NCI-H446 treated with DMSO at 0.1 percent for 48 hours (cell line): ENCODE measurements at regions not wholly inside any gene's neighbourhood (a gene's known extent, or its start where the extent isn't known, plus 50 kb on each side); places are given as distances from the start of the nearest gene placed in this dataset.

ENCODE experiments used
- DNase-seq: peaks from one replicate; lab custom pipeline; 2025; lab: John Stamatoyannopoulos, UW

- DNase-seq = no peak
These were observed 205.4 kb upstream of the SNX19 start for GRCh38 chr11:131121426-131122333.

- DNase-seq = no peak
These were observed 206.2 kb upstream of the SNX19 start for GRCh38 chr11:131122448-131122847.

- DNase-seq = no peak
These were observed 213.2 kb upstream of the SNX19 start for GRCh38 chr11:131129474-131129873.

GRCh38 chr11:131135611-131136010 lies 219.3 kb upstream of the SNX19 start:
- DNase-seq = no peak

- no peak for DNase-seq
These were observed 220.2 kb upstream of the SNX19 start for GRCh38 chr11:131136486-131136885.

- DNase-seq = no peak
These were observed 220.8 kb upstream of the SNX19 start for GRCh38 chr11:131137046-131137445.

- no peak for DNase-seq
These were observed 222.5 kb upstream of the SNX19 start for GRCh38 chr11:131138731-131139130.

GRCh38 chr11:131145791-131146190 lies 224.6 kb upstream of the NTM start:
- DNase-seq = no peak

GRCh38 chr11:131146827-131147490 lies 223.5 kb upstream of the NTM start:
- DNase-seq = no peak

GRCh38 chr11:131154351-131154750 lies 216.1 kb upstream of the NTM start:
- no peak for DNase-seq

- no peak for DNase-seq
These were observed 212.7 kb upstream of the NTM start for GRCh38 chr11:131157678-131158077.

GRCh38 chr11:131160846-131161245 lies 209.6 kb upstream of the NTM start:
- no peak for DNase-seq

GRCh38 chr11:131163613-131164012 lies 206.8 kb upstream of the NTM start:
- DNase-seq = no peak

- no peak for DNase-seq
These were observed 205.4 kb upstream of the NTM start for GRCh38 chr11:131165036-131165435.

GRCh38 chr11:131168839-131169713 lies 201.3 kb upstream of the NTM start:
- DNase-seq = no peak

GRCh38 chr11:131172011-131172410 lies 198.4 kb upstream of the NTM start:
- no peak for DNase-seq

- DNase-seq = no peak
These were observed 192.4 kb upstream of the NTM start for GRCh38 chr11:131178020-131178419.

- DNase-seq = no peak
These were observed 191.8 kb upstream of the NTM start for GRCh38 chr11:131178596-131178995.

- no peak for DNase-seq
These were observed 190.6 kb upstream of the NTM start for GRCh38 chr11:131179836-131180235.

GRCh38 chr11:131185915-131186314 lies 184.5 kb upstream of the NTM start:
- no peak for DNase-seq

GRCh38 chr11:131186629-131187101 lies 183.8 kb upstream of the NTM start:
- DNase-seq = no peak

GRCh38 chr11:131190446-131190845 lies 180.0 kb upstream of the NTM start:
- DNase-seq = no peak
